GM18870 (cell line): ENCODE measurements at regions not wholly inside any gene's neighbourhood (a gene's known extent, or its start where the extent isn't known, plus 50 kb on each side); places are given as distances from the start of the nearest gene placed in this dataset.

Experiments
- ATAC-seq: cut with Tn5 transposase; IDR thresholded peaks from one replicate; pipeline ENCODE4 v1.9.1; 2021; ENCODE audit warnings: moderate library complexity; ENCODE audit not compliant: unreplicated experiment

DNA sequence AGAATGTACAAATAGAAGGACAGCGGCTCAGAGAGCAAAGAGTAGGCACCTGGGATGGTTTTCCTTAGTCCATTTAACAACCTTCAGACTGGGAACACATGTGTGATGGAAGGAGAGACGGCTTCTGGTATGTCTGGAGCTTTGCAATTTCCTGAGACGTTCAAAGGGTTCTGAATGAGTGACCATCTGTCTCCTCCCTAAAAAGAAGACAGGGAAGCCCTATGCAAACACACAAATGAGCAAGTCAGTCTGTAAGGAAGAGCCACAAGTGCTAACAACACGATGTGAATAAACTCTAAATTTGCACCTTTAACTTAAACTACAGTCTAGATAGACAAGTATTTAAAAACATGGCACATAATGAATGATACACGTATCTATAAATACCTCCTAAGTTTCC lies 391.0 kb downstream of the ICE1 start:
- ATAC-seq: no peak

DNA sequence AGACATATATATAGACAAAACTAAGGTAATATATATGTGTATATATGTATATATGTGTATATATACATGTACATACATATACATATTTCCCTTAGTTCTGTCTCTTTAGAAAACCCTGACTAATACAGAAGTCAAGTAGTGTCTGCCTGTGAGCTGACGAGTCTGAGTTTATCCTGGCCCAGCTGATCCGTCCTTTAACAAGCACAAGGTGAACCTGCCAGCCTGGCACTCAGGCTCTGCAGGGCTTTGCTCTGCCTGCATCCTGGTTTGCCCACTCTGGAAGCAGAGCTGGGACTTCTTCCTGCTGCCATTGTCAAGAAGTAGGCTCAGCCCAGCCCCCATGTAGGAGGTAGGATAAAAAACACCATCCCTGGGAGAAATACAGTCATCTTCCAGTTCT lies 388.0 kb downstream of the ICE1 start:
- ATAC-seq: no peak

DNA sequence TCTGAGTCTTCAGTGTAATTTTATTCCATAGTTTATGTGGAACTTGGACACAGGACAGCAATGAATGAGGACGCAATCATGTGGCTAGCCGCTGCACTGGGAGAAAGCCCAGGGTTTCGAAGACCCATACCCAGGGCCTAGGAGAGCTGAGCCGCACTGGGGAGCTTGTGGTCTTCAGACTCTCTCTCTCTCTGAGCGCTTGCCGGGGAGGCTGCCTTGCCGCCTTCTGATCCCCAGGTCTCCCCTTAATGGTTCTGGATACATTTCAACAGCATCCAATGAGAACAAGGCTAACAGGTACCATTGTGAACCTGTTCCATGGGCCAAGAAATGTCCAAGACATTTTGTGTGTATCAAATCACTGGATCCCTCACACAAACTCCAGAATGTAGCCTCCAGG lies 383.4 kb downstream of the ICE1 start:
- ATAC-seq: no peak

DNA sequence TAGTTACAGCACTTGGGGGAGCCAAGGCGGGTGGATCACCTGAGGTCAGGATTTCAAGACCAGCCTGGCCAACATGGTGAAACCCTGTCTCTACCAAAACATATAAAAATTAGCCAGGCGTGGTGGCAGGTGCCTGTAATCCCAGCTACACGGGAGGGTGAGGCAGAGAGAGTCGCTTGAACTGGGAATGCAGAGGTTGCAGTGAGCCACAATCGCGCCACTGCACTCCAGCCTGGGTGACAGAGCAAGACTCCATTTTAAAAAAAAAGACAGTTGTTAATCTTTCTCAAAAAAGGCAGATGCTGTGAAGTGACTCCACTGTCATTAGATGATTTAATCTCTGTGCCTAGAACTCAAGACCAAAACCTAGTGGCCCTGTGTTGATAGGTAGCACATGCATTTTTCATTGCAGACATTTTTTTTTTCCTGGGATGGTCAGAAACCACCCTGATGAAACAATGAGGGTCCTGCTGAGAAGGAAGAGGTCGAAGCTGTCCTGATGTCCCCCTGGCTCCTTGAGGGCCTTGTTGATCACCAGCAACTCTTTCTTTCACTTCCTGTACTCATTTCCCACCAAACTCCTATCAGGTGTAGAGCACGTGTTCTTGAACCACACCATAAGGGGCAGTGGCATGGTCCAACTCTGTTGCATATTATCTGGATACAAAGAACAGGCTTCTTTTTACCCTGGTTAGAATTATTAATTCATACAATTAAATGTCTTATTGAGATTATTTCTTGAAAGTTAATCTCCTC lies 382.2 kb downstream of the ICE1 start:
- no peak for ATAC-seq

DNA sequence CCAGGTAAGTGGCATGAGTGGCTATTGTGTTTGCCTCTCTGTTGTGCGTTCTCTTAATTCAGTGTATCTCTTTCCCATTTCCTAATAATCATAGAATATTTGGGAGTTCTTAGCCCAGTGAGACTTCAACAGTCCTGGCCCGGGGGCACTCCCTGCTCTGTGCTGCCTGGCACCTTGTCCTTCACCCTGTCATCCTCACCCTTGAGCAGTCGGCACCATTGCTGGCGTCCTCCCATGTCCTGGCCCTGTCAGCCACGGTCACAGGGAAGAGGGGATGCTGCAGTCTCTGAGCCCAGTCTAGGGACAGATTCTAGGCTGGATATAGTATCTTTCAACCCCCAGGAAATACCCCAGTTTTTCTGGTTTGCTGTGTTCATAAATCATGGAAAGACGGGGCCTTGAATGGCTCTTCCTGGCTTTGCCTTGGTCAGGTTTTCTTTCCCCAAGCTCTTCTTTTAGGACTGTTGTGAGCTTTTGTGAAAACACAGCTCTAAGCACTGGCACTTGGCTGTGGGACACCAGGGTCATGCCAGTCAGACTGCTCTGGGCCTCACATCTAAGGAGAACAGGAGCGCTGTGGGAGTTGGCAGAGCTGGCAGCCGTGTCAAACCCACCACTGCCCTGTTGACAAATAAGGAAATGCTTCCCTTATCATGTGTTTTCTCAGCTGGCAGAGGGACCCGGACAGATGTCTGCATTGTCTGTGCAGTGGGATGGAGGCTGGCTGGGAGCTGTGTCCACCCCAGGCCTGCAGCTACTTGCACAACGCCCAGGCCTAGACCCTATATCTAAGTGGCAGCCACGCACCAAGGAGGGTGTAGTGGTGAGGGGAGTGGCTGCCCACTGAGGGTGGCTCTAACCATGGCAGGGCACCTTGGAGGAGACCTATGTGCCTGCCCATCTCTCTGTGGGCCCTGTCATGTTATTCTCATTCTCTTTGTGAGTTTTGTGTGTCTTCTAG lies 378.6 kb downstream of the ICE1 start:
- ATAC-seq: no peak

DNA sequence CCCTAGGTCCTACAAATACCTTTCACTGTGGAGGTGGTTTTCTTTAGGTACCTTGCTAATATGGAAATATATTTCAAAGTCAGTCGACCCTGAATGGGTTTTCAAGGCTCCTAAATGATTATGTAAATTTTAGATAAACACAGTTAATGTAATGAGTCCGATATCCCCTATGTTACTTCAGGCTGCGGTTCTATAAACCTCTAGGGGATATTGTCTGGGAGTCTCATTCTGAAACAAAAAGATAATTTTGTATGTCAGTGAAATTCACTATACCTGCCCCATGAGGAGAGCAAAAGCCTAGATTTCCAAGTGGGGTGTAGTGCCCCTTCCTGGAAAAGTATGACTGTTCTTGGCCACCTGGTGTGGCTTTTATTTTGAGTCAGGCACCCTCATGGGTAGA lies 377.3 kb downstream of the ICE1 start:
- no peak for ATAC-seq

DNA sequence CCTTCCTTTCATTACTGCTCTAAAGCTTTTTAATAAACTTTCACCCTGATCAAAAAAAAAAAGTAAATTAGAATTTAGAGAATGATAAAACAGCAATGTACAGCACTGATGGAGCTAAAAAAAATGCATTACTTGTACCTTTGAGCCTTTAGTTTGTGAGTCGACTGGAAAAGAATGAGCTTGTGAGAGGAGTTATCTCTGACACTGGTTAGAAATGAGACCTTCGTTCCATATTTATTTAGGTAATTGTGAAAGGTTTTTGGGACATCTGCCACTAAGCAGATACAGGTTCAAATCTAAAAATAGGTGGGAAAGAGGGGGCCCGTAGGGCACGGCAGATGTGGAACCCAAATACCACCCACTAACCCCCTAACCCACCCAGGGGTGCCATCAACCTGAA lies 376.8 kb downstream of the ICE1 start:
- no peak for ATAC-seq

DNA sequence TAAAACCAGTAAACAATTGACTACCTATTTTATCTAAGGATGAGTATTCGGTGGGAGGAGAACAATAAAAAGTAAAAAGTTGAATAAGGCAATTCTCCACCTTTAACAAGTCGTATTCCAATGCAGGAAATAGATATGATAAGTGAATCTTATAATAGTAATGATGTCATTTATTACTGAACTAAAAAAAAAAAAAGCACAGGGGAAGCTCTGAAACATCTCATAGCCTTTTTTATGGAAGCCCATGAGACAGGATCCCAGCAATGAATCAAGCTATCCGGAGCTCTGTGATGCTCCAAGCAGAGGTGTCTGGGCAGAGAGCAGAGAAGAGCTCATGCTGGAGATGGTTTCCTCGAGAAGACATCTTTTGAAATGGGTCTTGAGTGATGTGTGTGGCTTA lies 376.0 kb downstream of the ICE1 start:
- ATAC-seq: no peak

DNA sequence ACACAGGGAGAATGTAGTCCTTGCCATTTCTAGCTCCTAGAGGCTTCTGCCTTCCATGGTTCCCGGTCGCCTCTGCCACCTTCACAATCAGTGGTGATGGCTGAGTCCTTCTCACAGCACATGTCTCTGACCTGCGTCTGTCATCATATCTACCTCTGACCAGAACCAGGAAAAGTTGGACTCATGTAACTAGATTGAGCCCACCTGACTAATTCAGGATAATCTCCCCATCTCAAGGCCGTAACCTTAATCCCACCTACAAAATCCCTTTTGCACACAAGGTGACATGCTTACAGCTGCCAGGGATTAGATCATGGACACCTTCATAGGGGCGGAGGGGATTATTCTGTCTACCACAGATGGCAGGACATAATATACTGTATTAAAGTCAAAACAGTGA lies 375.6 kb downstream of the ICE1 start:
- no peak for ATAC-seq

DNA sequence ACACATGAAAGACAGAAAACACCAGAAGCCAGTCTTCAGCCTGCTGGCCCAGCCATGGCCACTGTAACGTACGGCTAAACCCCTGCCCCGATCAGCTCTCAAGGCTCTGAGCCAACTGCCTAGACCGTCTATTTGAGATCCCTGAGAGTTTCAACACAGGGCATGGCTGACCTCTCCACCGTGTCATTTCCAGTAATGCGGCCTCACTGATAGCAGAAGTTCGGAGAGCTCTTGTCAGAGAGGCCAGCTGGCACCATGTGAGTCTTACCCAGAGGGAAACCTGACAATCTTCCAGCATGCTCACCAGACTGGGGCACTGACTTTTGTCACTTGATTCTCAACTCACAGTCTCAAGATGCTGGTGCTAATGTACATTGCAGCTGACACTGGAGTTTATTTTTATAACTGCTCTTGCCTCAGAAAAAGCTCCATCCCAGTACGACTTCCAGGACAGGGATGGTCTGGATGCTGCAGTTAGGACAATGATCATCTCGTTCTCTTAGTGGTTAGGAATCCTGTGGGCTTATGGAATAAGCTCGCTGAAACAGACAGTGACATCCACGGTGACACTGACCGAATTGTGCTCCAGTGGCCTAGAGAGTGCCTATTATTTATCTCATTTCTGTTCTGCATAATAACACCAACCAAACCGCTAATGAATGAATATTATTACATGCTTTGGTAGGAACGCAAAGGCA lies 372.7 kb downstream of the ICE1 start:
- no peak for ATAC-seq

DNA sequence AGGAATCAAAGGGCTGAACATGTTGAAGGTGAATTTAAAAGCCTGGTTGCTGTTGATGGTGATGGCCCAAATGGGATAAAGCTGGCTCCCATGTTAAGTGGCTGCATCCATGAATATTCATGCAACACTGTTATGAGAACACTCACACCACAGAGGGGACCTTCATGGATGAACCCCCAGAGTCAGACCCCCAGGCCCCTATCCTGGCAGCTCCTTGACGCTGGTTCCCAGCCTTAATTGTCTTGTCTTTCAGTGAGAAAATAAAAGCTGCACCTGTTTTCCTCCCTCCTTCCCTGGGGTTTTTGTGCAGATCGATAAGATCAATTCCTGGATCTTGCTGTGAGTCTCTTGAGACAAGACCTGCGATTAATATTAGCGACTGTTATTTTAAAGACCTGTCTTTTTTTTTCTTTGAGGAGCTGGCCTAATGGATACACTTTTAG lies 371.7 kb downstream of the ICE1 start:
- ATAC-seq: no peak

DNA sequence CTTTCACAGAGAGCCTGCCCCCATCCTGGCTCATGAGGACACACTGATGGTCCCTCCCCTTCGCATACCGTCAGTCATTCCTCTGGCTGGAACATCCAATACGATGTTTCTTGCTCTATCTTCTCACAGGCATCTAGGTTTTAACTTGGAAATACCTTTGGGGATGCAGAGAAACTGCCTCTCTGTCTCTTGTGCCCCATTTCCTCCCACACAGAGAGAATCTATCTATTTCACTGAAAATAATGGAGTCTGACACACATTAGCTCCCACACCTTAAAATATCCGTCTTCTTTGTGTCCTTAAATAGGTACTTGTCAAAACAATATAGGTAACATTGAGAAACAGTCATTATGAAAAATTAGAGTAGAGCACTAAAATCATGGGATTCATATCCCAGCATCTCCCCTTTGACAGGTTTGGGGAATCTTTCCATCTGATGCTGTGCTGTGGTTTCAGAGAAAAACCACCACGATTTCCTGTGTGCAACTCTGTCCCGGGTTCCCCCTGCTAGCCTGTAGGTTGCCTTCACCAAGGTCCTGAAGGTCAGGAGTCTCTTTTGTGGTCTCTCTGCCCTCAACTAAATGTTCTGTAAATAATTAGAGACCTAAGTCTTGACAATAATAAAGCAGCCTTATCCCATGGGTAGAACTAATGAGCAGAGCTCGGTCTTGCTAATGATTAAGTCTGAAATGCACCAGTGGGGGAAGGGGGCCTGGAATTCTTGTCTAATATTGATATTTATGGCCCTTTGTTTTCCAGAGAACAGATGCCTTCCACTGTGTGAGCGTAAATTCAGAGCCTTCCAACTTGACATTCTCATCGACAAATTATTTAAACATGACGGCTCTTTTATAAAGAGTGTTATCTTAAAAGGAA lies 371.0 kb downstream of the ICE1 start:
- no peak for ATAC-seq

DNA sequence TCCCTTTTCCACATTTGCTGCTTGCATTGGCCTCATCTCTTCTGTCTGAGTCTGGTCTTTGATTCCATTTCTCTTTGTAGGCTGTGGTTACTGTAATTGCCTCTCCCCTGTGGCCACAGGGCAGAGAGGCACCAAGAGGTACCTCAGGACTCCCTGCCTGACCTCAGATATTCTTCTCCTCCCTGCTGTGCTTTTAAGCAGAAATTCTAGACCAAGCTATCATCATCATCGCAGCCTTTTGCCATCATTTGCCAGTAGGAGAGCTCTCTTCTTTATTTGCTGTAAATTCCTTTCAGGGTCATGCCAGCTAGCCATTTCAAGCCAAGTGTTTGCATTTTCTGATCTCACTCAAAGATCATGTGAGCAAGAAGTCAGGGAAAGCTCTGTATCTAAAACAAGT lies 369.6 kb downstream of the ICE1 start:
- ATAC-seq: no peak

DNA sequence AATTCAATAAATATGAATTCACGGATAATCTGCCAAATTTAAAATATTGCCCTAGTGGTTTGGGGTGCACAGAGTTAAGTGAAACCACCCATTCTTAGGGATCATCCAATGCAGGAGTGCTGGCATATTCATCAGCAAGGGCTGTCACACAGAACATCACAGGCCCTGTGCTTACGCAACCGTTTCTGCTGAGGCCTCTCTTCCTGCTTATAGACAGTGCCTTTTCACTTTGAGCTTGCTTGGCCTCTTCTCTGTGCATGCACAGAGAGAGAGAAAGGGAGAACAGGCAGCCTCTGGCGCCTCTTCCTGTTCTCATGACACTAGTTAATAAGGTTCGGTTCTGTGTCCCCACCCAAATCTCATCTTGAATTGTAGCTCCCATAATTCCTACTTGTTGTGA lies 366.3 kb downstream of the ICE1 start:
- ATAC-seq: no peak

DNA sequence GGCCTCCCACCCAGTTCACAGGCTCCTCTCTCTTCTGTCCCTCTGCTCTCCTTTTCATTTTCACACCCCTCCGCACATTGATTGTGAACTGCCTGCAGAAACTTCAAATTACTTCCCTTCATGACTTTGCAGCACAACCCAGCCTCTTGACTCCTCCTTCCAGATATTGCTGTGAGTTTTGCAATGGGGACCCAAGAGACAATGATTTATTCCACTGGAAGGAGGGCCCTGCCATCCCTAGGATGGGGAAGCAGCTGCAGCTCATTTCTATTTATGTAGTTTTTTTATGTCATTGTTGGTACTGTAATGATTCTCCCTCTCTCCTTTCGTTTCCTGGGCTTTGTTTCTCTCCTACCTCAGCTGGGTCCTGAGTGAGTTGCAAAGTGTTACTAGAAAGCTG lies 364.9 kb downstream of the ICE1 start:
- ATAC-seq: no peak

DNA sequence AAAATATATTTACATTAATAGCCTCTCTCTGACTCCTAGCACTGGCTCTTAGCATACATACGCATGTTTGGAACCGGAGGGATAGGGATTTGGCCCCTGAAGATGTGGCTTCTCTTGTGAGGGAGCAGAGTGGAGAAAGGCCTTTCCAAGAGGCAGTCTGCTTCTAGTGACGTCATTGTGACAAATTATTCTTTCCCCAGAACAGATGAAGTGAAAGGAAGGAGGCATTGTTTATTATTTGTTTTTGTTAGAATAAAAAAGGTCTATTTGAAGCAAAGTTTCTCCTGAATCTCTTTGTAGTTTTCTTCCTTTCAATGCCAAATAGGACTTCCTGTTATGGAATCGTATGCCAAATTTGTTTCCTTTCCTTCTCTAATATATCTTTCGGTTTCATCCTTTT lies 361.6 kb downstream of the ICE1 start:
- ATAC-seq: no peak

DNA sequence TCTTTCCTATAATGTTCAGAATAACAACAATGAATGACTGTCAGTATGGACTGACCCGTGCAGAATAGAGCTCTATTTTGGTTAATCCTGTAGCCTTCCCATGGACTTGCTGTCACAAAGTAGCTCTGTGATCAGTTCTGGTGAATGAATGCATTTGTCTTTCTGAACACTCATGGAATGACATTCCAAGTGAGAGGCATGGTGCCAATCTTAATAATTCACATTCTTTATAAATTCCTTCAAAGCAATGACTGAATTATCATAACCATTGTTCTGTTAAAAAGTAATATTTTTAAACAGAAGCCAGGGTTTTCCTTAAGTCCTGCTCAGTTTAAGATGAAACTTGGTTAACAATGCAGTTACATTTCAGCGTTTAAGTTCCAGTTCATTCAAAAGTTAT lies 360.5 kb downstream of the ICE1 start:
- ATAC-seq: no peak

DNA sequence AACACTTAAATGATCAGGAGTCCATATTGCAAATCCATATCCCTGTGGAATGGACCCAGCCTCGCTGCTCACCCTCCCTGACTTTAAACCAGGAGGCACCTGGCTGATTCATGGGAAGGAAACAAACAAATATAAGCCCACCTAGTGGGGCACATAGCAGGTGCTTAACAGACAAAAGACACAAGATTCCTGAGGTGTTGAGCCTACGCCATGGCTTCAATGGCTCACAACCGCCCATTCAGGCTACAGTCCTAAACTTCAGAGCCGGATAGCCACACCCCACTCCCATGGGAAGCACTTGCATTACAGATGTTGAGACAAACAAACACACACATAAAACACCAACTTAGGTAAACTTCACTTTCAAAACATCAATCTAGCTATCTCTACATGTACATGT lies 359.9 kb downstream of the ICE1 start:
- no peak for ATAC-seq

DNA sequence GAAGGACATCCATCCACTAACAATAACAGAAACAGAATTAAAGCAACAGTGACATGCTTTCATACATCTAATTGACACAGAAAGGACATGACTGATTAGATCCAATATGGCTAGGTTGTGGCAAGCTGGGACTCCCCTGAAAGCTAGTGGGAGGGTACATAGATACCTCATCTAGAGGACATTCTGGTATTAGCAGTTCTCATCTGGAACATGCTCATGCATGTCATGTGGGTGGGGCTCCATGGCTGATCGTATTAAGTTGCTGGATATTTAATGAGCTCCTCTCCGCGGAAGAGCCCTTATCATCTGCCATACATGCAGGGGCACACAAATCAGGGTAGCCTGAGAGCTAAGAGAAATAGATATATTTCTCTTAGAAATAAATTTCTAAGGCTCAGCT lies 358.9 kb downstream of the ICE1 start:
- no peak for ATAC-seq

DNA sequence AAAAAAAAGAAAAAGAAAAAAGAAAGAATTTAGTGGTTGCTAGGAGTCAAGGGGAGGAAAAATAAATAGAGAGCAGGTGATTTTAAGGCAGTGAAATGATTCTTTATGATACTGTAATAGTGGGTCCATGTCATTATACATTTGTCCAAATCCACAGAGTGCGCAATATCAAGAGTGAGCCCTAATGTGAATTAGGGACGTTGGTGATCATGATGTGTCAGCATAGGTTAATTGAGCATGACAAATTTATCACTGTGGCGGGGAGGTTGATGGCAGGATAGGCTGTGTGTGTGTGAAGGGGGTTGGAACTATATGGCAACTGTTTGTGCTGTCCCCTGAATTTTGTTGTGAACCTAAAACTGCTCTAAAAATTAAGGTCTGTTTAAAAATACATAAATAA lies 357.8 kb downstream of the ICE1 start:
- ATAC-seq: no peak

DNA sequence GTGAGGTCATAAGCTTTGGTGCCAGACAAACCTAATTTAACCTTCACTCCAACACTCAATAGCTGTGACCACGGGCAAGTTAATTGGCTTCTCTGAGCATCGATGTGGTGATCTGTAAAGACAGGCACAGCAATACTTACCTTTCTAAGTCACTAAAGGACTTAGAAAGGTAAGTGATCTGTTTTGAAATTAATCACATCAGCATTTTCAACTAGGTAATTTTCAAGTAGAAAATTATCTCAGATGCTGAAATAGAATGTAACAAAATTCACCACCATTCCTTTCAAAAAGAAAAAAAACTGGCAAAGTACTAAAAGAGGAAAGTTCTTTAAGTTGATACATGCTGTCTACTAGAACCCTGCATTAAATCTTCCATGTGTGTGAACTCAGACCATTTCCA lies 354.5 kb downstream of the ICE1 start:
- ATAC-seq: no peak
